H9 (cell line): ENCODE measurements at regions not wholly inside any gene's neighbourhood (a gene's known extent, or its start where the extent isn't known, plus 50 kb on each side); places are given as distances from the start of the nearest gene placed in this dataset.

ENCODE experiments used
- DNase-seq: peaks from one replicate; pipeline ENCODE4 v3.0.0-alpha.2; 2017
- H2AFZ ChIP-seq: one replicate; pipeline ENCODE4 v1.6.1; 2013; ENCODE audit warnings: mild to moderate bottlenecking, low read length, control low read depth, moderate library complexity
- H2AK5ac ChIP-seq: 2 replicates; pipeline ENCODE4 v1.6.1; 2013; ENCODE audit warnings: low read length, control low read depth, mixed read lengths; ENCODE audit not compliant: insufficient read length
- H2BK120ac ChIP-seq: one replicate; pipeline ENCODE4 v1.6.1; 2013; ENCODE audit warnings: low read depth, mild to moderate bottlenecking, low read length, control low read depth, inconsistent platforms; ENCODE audit not compliant: poor library complexity, severe bottlenecking
- H2BK12ac ChIP-seq: 2 replicates; pipeline ENCODE4 v1.6.1; 2013; ENCODE audit warnings: low read length, control low read depth, mixed read lengths, low read depth; ENCODE audit not compliant: insufficient read length
- H2BK15ac ChIP-seq: 2 replicates; pipeline ENCODE4 v1.6.1; 2013; ENCODE audit warnings: low read depth, low read length, control low read depth
- H2BK20ac ChIP-seq: one replicate; pipeline ENCODE4 v1.6.1; 2013; ENCODE audit warnings: low read depth, mild to moderate bottlenecking, low read length, control low read depth, inconsistent platforms; ENCODE audit not compliant: poor library complexity, severe bottlenecking
- H2BK5ac ChIP-seq: 2 replicates; pipeline ENCODE4 v1.6.1; 2013; ENCODE audit warnings: low read length, control low read depth, mixed read lengths; ENCODE audit not compliant: insufficient read length
- H3K14ac ChIP-seq: 2 replicates; pipeline ENCODE4 v1.6.1; 2013; ENCODE audit warnings: low read length, control low read depth; ENCODE audit not compliant: insufficient read depth
- H3K18ac ChIP-seq: 2 replicates; pipeline ENCODE4 v1.6.1; 2013; ENCODE audit warnings: low read depth, mild to moderate bottlenecking, mixed read lengths, low read length, control low read depth; ENCODE audit not compliant: insufficient read length
- H3K23ac ChIP-seq: 2 replicates; pipeline ENCODE4 v1.6.1; 2013; ENCODE audit warnings: low read length, control low read depth, mixed read lengths, low read depth; ENCODE audit not compliant: insufficient read length
- H3K23me2 ChIP-seq: 2 replicates; pipeline ENCODE4 v1.6.1; 2013; ENCODE audit warnings: low read depth, mild to moderate bottlenecking, mixed read lengths, low read length, control low read depth; ENCODE audit not compliant: insufficient read length, poor library complexity, severe bottlenecking
- H3K27ac ChIP-seq: 2 replicates; pipeline ENCODE4 v1.5.1; 2013; ENCODE audit warnings: low read length, control low read depth, mixed read lengths, low read depth; ENCODE audit not compliant: insufficient read length
- H3K27me3 ChIP-seq: 2 replicates; pipeline ENCODE4 v1.6.1; 2013; ENCODE audit warnings: low read length, control low read depth, inconsistent platforms; ENCODE audit not compliant: insufficient read depth
- H3K4ac ChIP-seq: 2 replicates; pipeline ENCODE4 v1.6.1; 2013; ENCODE audit warnings: low read depth, mild to moderate bottlenecking, control low read depth, inconsistent platforms, low read length, moderate library complexity
- H3K4me1 ChIP-seq: 2 replicates; pipeline ENCODE4 v1.6.1; 2013; ENCODE audit warnings: low read length, control low read depth, inconsistent platforms; ENCODE audit not compliant: insufficient read depth
- H3K4me2 ChIP-seq: 2 replicates; pipeline ENCODE4 v1.6.1; 2013; ENCODE audit warnings: low read length, control low read depth, mixed read lengths; ENCODE audit not compliant: insufficient read length, insufficient read depth
- H3K56ac ChIP-seq: 2 replicates; pipeline ENCODE4 v1.6.1; 2013; ENCODE audit warnings: low read depth, mild to moderate bottlenecking, mixed read lengths, low read length, control low read depth; ENCODE audit not compliant: insufficient read length
- H3K79me1 ChIP-seq: 2 replicates; pipeline ENCODE4 v1.6.1; 2013; ENCODE audit warnings: low read depth, mild to moderate bottlenecking, moderate library complexity, low read length, control low read depth, inconsistent platforms; ENCODE audit not compliant: insufficient read depth, poor library complexity, severe bottlenecking
- H3K79me2 ChIP-seq: 2 replicates; pipeline ENCODE4 v1.6.1; 2013; ENCODE audit warnings: low read length, control low read depth, inconsistent platforms; ENCODE audit not compliant: insufficient read depth
- H3K9ac ChIP-seq: 2 replicates; pipeline ENCODE4 v1.6.1; 2013; ENCODE audit warnings: low read length, control low read depth, mixed read lengths; ENCODE audit not compliant: insufficient read length; ENCODE audit errors: extremely low read depth
- H3K9me3 ChIP-seq: one replicate; pipeline ENCODE4 v1.6.1; 2013; ENCODE audit warnings: low read depth, low read length, inconsistent platforms; ENCODE audit not compliant: control insufficient read depth
- H3T11ph ChIP-seq: one replicate; pipeline ENCODE4 v1.6.1; 2013; ENCODE audit warnings: mild to moderate bottlenecking, low read length, control low read depth, inconsistent platforms
- H4K20me1 ChIP-seq: one replicate; pipeline ENCODE4 v1.6.1; 2013; ENCODE audit not compliant: control insufficient read depth, insufficient read length, insufficient read depth
- H4K5ac ChIP-seq: 2 replicates; pipeline ENCODE4 v1.6.1; 2013; ENCODE audit warnings: low read depth, mild to moderate bottlenecking, mixed read lengths, low read length, control low read depth; ENCODE audit not compliant: insufficient read length
- H4K8ac ChIP-seq: replicated peaks from 2 replicates; pipeline ENCODE4 v1.6.1; 2013; ENCODE audit warnings: low read length, control low read depth, mixed read lengths, low read depth; ENCODE audit not compliant: insufficient read length
- H4K91ac ChIP-seq: 2 replicates; pipeline ENCODE4 v1.6.1; 2013; ENCODE audit warnings: low read depth, mild to moderate bottlenecking, moderate library complexity, mixed read lengths, low read length, control low read depth; ENCODE audit not compliant: insufficient read length
- H3K27ac Mint-ChIP-seq, 3 experiments: 2 replicates in 2 of 3; 3 replicates in 1 of 3; pipeline ENCODE4 v1.8.0; 2020 to 2021; ENCODE audit warnings: mixed read lengths in 3 of 3, mild to moderate bottlenecking in 1 of 3, moderate library complexity in 1 of 3
- H3K27me3 Mint-ChIP-seq: 2 replicates; pipeline ENCODE4 v1.8.0; 2021; ENCODE audit warnings: low read depth, mild to moderate bottlenecking, moderate library complexity, mixed read lengths
- H3K36me3 Mint-ChIP-seq, 3 experiments: 2 replicates in 2 of 3; 3 replicates in 1 of 3; pipeline ENCODE4 v1.8.0; 2020 to 2021; ENCODE audit warnings: low read depth in 3 of 3, mixed read lengths in 3 of 3; ENCODE audit not compliant: insufficient read depth in 1 of 3
- H3K4me1 Mint-ChIP-seq, 2 experiments: 2 replicates each; pipeline ENCODE4 v1.8.0; 2020; ENCODE audit warnings: mixed read lengths in 2 of 2
- H3K4me3 Mint-ChIP-seq, 2 experiments: 2 replicates in 1 of 2; 3 replicates in 1 of 2; pipeline ENCODE4 v1.8.0; 2020 to 2021; ENCODE audit warnings: mild to moderate bottlenecking in 2 of 2, mixed read lengths in 2 of 2, moderate library complexity in 1 of 2
- H3K9me3 Mint-ChIP-seq, 2 experiments: 2 replicates in 1 of 2; 3 replicates in 1 of 2; pipeline ENCODE4 v1.8.0; 2020; ENCODE audit warnings: mild to moderate bottlenecking in 2 of 2, mixed read lengths in 2 of 2, moderate library complexity in 1 of 2
- WGBS: extraction: QIAGEN DNeasy Blood & Tissue Kit; methylation state at CpG from one replicate; pipeline ENCODE4 v1.1.7; 2013; ENCODE audit warnings: missing lambda C conversion rate, low lambda C conversion rate, mixed read lengths; ENCODE audit not compliant: insufficient read length; ENCODE audit errors: extremely low coverage; 5-methylcytosine and 5-hydroxymethylcytosine counted together
- TF ChIP-seq, protein P1 (sequence below): fragments of 200-600 bp; sonication (generic); conservative IDR thresholded peaks from 3 replicates; pipeline ENCODE4 v1.8.0; 2021; ENCODE audit warnings: antibody characterized with exemption, mild to moderate bottlenecking

DNA sequence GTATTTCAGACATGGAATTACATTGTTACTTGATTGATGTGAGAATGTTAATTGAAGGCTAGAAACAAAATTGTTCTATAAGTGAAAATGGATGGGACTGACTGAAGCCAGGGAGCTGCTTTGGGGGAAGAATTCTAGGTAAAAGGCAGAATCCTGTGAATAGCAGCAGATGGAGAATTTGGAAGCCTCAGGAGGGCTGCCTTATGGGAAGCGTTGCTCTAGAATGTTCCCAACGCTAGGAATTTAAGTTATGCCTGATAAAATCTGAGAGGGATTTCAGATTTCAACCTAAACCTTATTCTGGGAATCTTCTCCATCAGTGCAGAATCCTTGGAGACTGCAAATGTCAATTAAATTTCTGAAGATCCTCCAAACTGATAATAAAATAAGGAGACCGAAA lies 858.2 kb upstream of the FLRT2 start:
- H3K4me3 Mint-ChIP-seq, result no peak overlapping the region
- Histone ChIP-seq H3K79me1 (no peaks in the 10 kb centered on the region), H2BK12ac (no peak overlapping the region), H3K9ac (no peak overlapping the region), H2BK20ac (no peak overlapping the region), H3K56ac (no peak overlapping the region), H3T11ph (no peak overlapping the region), H3K27ac (no peak overlapping the region), H4K5ac (no peak overlapping the region), H2BK5ac (no peak overlapping the region), H2AK5ac (no peak overlapping the region), H3K9me3 (no peaks in the 10 kb centered on the region), H3K18ac (no peak overlapping the region), H3K14ac (no peak overlapping the region), H2AFZ (no peak overlapping the region), H4K8ac (no peak overlapping the region), H4K20me1 (no peaks in the 10 kb centered on the region), H3K23me2 (no peaks in the 10 kb centered on the region), H3K4me2 (no peak overlapping the region), H3K4ac (no peak overlapping the region), H3K27me3 (no peaks in the 10 kb centered on the region), H2BK15ac (no peak overlapping the region), H3K23ac (no peak overlapping the region), H2BK120ac (no peak overlapping the region), H3K4me1 (no peaks in the 10 kb centered on the region), H3K79me2 (no peaks in the 10 kb centered on the region), H4K91ac (no peak overlapping the region)
- TF ChIP-seq, protein P1, sequence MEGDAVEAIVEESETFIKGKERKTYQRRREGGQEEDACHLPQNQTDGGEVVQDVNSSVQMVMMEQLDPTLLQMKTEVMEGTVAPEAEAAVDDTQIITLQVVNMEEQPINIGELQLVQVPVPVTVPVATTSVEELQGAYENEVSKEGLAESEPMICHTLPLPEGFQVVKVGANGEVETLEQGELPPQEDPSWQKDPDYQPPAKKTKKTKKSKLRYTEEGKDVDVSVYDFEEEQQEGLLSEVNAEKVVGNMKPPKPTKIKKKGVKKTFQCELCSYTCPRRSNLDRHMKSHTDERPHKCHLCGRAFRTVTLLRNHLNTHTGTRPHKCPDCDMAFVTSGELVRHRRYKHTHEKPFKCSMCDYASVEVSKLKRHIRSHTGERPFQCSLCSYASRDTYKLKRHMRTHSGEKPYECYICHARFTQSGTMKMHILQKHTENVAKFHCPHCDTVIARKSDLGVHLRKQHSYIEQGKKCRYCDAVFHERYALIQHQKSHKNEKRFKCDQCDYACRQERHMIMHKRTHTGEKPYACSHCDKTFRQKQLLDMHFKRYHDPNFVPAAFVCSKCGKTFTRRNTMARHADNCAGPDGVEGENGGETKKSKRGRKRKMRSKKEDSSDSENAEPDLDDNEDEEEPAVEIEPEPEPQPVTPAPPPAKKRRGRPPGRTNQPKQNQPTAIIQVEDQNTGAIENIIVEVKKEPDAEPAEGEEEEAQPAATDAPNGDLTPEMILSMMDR, result no peak
- no peak overlapping the region for H3K27ac Mint-ChIP-seq
- no peaks in the 10 kb centered on the region for H3K27me3 Mint-ChIP-seq
- H3K9me3 Mint-ChIP-seq, result no peaks in the 10 kb centered on the region
- no peaks in the 10 kb centered on the region for H3K36me3 Mint-ChIP-seq
- WGBS, result no CpG with 5 or more reads among the region's 3 CpGs
- DNase-seq, result no peak
- no peaks in the 10 kb centered on the region for H3K4me1 Mint-ChIP-seq
